COLO668 (cell line): ENCODE measurements at regions not wholly inside any gene's neighbourhood (a gene's known extent, or its start where the extent isn't known, plus 50 kb on each side); places are given as distances from the start of the nearest gene placed in this dataset.

Source experiments
- DNase-seq: peaks from one replicate; lab custom pipeline; 2025; ENCODE audit not compliant: unreplicated experiment; lab: John Stamatoyannopoulos, UW

DNA sequence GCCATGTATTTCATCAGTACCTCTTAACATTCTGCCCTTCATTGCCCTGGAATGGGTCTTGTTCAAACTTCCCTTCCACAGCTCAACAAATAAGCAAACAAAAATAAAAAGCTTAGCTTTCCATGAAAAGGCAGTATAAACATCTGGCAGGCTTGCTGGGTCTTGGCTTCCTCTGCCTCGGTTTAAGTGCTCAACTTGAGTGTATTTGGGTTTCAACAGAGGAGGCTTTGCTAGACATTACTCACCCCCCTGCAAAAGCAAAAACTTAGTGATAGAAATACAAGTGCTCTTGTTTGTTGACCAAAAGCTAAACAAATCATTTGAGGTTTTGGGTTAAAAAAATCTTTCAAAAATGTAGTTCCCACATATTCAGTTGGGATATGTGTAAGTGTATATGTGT lies 518.5 kb downstream of the PLPP3 start:
- DNase-seq, result no peak

DNA sequence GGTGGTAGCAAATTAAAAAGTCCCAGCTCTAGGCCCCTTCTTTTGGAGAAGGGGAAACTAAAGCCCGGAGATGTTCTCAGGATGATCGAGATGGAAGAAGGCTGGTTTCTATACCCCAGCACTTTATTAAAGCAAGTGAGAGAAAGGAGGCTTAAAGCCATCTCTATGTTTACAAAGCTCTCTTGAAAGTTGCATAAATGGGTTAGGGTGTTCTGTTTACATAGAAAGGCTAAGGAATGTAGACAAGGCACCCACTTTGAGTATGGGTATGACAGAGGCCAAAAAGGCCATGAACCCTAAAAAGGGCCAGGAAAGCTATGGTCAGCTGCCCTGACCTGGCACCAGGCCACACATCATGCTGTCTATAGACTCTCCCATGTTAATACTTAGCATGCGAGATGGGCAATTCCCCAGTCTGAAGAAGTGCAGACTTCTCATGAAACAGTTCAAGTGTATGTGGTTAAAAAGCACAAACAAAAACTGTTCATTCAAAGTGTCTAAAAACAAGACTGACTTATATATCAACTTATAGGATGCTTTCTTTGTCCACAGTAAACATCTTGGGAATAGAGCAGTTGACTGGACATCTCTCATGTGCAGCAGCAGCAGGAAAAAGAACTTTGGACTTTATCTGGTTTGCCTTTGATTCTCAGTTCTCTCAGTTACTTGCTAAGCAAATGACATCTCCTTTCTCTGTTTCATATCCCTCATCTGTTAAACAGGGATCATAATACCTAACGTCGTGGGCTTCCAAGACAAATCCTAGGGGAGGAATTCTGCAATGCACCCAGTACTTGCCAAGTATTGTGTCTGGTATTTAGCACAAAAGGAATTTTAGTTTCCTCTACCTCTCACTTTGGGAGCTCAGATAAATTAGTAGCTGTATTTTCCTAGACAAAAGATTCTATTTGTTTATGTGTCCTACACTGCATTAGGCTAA lies 521.6 kb downstream of the PLPP3 start:
- no peak for DNase-seq

DNA sequence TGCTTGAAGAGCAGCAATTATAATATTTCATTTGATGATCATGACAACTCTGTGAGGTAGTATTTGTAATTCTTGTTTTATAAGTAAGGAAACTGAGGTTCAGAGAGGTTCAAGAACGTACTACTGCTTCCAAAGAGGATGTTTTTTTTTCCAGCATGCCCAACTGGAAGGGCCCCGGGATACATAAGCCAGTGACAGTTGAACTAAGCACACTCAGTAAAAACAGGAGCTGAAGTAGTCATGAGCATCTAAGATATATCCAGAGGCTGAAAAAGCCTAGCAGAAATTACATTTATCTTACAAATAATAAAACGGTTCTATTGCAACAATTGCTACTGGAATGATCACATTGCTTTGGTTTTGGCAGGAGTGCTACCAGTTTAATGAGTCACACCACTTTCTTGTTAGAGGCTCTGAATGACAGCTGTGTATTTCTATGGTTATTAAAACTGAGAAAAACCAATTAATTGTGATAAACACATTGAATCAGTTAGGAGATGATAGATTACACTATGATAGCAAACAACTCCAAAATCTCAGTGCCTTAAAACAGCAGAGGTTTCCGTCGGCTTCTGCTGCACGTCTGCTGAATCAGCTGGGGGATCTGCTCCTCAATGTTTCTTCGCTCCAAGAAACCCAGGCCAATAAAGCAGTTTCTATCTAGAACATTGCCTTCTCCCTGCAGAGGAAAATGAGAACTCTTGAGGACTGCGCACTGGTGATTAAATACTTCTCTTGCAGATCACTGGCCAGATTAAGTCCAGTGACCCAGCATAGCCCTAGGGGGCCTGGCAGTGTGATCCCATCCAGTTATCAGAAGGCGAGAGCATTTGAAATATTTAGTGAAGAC lies 522.7 kb downstream of the PLPP3 start:
- no peak for DNase-seq

GRCh38 chr1:56054959-56055358 lies 524.4 kb downstream of the PLPP3 start:
- DNase-seq, result no peak

DNA sequence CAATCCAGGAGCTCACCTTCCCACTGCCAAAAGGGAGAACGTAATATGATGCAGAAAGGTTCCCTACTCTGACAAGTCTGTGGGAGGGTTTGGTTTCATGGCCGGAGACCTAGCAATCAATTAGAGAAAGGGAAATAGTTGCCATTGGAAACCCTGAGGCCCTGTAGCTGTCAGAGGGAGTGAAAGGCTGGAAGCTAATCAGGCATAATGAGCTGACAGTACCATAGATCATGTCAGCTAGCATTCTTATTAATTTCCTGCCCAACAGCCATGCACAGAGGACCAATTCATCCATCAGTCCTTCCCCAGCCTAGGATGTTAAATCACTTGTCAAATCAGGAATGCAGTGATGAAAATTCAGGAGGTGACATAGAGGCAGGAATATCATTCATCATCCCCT lies 527.3 kb downstream of the PLPP3 start:
- peak; percentile 28 for DNase-seq

- no peak for DNase-seq
Observed at GRCh38 chr1:56050911-56051310, 528.5 kb downstream of the PLPP3 start.

- no peak for DNase-seq
Observed at GRCh38 chr1:56045477-56045876, 533.9 kb downstream of the PLPP3 start.

GRCh38 chr1:56045062-56045461 lies 534.3 kb downstream of the PLPP3 start:
- no peak for DNase-seq

- no peak for DNase-seq
Observed at GRCh38 chr1:56036479-56036878, 542.9 kb downstream of the PLPP3 start.

DNA sequence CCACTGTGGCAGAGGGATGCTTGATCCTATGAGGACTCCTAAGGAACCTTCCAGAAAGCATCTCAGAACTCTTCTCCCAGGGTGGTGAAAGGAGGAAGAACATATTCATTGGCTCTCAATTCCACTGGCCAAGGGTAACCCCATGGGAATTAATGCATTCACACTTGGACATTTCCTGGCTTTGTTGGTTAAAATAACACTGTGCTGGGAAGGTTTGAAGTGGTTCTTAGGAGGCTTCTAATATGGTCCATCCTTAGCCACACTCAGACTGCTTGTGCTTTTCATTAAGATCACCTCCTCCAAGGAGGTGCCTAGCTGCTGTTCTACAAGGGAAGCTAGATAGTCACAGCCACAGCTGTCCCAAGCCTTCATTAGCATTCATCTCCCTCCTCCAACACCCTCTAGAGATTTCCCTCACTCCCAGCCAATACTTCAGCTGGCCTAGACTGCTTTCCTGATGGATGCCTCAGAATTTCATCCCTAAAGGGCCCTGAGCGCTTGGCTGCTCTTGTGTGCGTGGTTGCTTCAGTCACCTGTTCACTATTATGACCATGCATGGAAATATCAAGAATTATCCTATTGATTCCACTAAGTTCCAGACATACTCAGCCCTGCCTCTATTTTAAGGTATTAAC lies 544.4 kb downstream of the PLPP3 start:
- DNase-seq, result no peak

DNA sequence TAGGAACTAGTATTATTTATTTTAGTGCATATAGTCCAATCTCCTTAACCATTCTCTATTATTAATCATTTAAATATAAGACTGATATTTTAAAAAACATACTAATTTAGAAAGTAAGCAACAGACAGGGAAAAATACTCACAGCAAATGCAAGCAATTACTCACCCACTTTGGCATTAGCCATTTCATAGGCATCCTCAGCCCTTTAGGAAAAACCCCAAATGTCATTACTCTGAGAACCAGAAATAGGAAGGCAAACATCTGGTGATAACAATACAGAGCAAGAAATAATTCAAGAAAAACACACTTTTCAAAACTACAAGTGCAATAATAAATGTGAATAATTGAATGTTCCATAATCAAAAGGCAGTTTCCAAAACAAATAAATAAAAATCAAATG lies 545.1 kb downstream of the PLPP3 start:
- DNase-seq, result no peak

- DNase-seq, result no peak
Observed at GRCh38 chr1:56033321-56034037, 545.9 kb downstream of the PLPP3 start.

- DNase-seq, result no peak
Observed at GRCh38 chr1:56032096-56032676, 547.2 kb downstream of the PLPP3 start.

DNA sequence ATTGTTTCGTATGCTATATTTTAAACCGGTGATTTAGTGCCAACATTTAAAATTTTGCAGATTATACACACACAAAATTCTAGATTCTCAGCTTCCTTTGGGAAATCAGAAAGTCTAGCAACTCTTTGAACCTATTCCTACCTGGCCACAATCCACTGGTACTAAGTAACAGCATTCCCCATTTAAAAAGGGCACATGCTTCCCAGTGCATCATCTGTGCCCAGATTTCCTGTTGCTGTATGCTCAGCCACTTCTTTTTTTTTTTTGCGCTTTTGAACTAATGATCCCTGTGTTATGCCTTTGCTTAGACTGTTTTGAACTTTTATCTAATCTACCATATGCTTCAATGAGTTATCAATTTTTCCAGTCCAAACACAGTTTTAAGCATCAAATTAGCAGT lies 548.4 kb downstream of the PLPP3 start:
- DNase-seq, result no peak

- DNase-seq, result peak; percentile 43
Observed at GRCh38 chr1:56029319-56030003, 549.9 kb downstream of the PLPP3 start.

DNA sequence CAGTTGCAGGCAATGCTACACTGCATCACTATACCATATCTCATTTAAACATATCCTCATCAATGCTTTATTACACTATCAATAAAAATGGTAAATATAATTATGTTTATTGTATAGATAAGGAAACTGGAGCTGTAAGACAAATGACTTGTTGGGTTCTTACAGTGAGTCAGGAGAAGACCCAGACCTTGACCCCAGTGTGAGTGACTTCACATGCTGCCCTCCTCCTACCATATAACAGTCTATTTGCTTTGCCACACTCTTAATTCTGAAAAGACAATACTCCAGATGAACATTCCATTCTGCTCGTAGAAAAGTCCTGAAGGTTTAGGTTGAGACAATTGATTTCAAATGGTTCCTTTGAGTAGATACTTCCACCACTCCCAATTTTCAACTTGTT lies 550.5 kb downstream of the PLPP3 start:
- no peak for DNase-seq

GRCh38 chr1:56028244-56028643 lies 551.1 kb downstream of the PLPP3 start:
- DNase-seq, result no peak

DNA sequence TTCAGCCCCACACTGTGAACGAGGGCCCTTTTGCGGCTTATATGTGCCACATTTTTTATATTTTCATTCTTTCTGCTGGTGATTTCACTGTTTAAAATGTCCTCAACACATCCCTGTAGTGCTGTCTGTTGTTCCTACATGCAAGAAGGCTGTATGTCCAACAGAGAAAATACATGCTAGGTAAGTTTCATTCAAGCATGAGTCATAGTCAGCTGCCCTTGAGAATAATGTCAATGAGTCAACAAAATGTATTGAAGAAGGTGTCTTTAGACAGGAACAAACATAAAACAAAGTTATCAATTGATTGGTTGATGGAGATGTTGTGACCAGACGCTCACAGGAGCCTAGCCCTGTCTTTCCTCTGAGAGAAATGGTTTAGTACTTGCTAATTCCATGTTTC lies 553.4 kb downstream of the PLPP3 start:
- DNase-seq, result peak; percentile 70

- DNase-seq, result no peak
Observed at GRCh38 chr1:56024155-56024554, 555.2 kb downstream of the PLPP3 start.

DNA sequence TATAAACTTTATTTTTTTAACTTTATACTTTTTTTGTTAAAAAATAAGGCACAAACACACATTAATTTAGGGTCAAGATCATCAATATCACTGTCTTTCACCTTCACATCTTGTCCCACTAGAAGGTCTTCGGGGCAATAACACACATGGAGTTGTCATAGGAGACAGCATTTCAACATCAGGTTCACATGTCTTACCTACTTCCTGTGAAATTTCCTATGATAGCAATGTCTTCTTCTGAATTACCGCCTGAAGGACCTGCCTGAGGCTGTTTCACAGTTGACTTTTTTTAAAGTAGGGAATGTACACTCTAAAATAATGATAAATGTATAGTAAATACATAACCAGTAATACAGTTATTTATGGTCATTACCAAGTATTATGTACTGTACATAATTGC lies 559.4 kb downstream of the PLPP3 start:
- no peak for DNase-seq
